Hepatocyte (in vitro differentiated cells): ENCODE measurements at regions not wholly inside any gene's neighbourhood (a gene's known extent, or its start where the extent isn't known, plus 50 kb on each side); places are given as distances from the start of the nearest gene placed in this dataset.

Experiments used
- DNase-seq: peaks from one replicate; pipeline ENCODE4 v3.0.0-alpha.2; 2016; ENCODE audit warnings: low spot score
- H2AFZ ChIP-seq: fragments of 200-600 bp; sonication (generic); 2 replicates; pipeline ENCODE4 v1.6.0; 2016; ENCODE audit warnings: antibody characterized with exemption, mild to moderate bottlenecking
- H3K27ac ChIP-seq: fragments of 200-600 bp; sonication (generic); 2 replicates; pipeline ENCODE4 v1.5.1; 2016; ENCODE audit warnings: mild to moderate bottlenecking
- H3K27me3 ChIP-seq: fragments of 200-600 bp; sonication (generic); 2 replicates; pipeline ENCODE4 v1.6.1; 2016
- H3K36me3 ChIP-seq: fragments of 200-600 bp; sonication (generic); replicated peaks from 2 replicates; pipeline ENCODE4 v1.5.1; 2016; ENCODE audit warnings: low read depth; ENCODE audit not compliant: insufficient read depth
- H3K4me1 ChIP-seq: fragments of 200-600 bp; sonication (generic); 2 replicates; pipeline ENCODE4 v1.5.1; 2016; ENCODE audit warnings: mild to moderate bottlenecking, moderate library complexity; ENCODE audit not compliant: insufficient read depth
- H3K4me2 ChIP-seq: fragments of 200-600 bp; sonication (generic); 2 replicates; pipeline ENCODE4 v1.6.0; 2016
- H3K4me3 ChIP-seq: fragments of 200-600 bp; sonication (generic); 2 replicates; pipeline ENCODE4 v1.5.1; 2016; ENCODE audit warnings: mild to moderate bottlenecking
- H3K79me2 ChIP-seq: fragments of 200-600 bp; sonication (generic); 2 replicates; pipeline ENCODE4 v1.6.0; 2017; ENCODE audit warnings: mild to moderate bottlenecking
- H3K9me2 ChIP-seq: fragments of 200-600 bp; sonication (generic); replicated peaks from 2 replicates; pipeline ENCODE4 v1.6.0; 2017; ENCODE audit warnings: mild to moderate bottlenecking; ENCODE audit not compliant: insufficient read depth
- H3K9me3 ChIP-seq: fragments of 200-600 bp; sonication (generic); 2 replicates; pipeline ENCODE4 v1.5.1; 2016; ENCODE audit warnings: low read depth, mild to moderate bottlenecking
- H4K20me1 ChIP-seq: fragments of 200-600 bp; sonication (generic); 2 replicates; pipeline ENCODE4 v1.6.0; 2016; ENCODE audit warnings: mild to moderate bottlenecking; ENCODE audit not compliant: insufficient read depth, poor library complexity, severe bottlenecking
- EZH2 ChIP-seq: fragments of 200-600 bp; sonication (generic); IDR thresholded peaks from 2 replicates; pipeline ENCODE4 v1.6.1; 2016; ENCODE audit warnings: antibody characterized with exemption, mild to moderate bottlenecking, borderline replicate concordance
- EZH2phosphoT487 ChIP-seq: fragments of 200-600 bp; sonication (generic); IDR thresholded peaks from one replicate; pipeline ENCODE4 v1.6.1; 2018; ENCODE audit warnings: antibody characterized with exemption, mild to moderate bottlenecking, low read depth, moderate library complexity; ENCODE audit not compliant: unreplicated experiment, severe bottlenecking
- WGBS: methylation state at CpG from one replicate; pipeline ENCODE4 v1.1.6; 2016; ENCODE audit warnings: low lambda C conversion rate; ENCODE audit errors: missing lambda C conversion rate; 5-methylcytosine and 5-hydroxymethylcytosine counted together
- TF ChIP-seq, protein P1 (sequence below): fragments of 200-600 bp; sonication (generic); IDR thresholded peaks from 2 replicates; pipeline ENCODE4 v1.5.1; 2016; ENCODE audit warnings: antibody characterized with exemption, mild to moderate bottlenecking; ENCODE audit not compliant: poor library complexity

DNA sequence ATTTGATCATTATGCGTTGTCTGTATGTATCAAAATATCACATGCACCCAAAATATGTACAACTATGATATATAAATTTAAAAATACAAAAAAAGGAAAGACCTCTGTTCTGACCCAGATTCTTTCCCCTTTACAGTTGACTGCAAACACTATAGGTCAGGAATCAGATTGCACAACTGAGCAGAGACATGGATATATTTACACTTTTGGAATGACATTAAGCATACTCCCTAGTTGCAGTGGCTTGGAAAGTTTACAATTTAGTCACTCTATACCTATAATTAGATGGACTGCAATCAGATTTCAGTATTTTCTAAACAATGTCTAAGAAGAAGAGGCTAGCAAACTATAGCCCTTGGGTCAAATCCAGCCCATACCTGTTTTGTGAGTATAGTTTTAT is 98.5 kb upstream of the INPP4B start:
- Histone ChIP-seq H3K36me3 (no peaks in the 10 kb centered on the region), H3K4me1 (no peaks in the 10 kb centered on the region), H3K27ac (no peak overlapping the region), H3K9me3 (no peaks in the 10 kb centered on the region), H2AFZ (no peak overlapping the region), H3K9me2 (no peaks in the 10 kb centered on the region), H3K27me3 (no peaks in the 10 kb centered on the region), H3K4me3 (no peak overlapping the region), H3K4me2 (no peak overlapping the region), H4K20me1 (no peaks in the 10 kb centered on the region), H3K79me2 (no peaks in the 10 kb centered on the region)
- DNase-seq, result no peak
- TF ChIP-seq EZH2phosphoT487, result no peak
- TF ChIP-seq, protein P1, sequence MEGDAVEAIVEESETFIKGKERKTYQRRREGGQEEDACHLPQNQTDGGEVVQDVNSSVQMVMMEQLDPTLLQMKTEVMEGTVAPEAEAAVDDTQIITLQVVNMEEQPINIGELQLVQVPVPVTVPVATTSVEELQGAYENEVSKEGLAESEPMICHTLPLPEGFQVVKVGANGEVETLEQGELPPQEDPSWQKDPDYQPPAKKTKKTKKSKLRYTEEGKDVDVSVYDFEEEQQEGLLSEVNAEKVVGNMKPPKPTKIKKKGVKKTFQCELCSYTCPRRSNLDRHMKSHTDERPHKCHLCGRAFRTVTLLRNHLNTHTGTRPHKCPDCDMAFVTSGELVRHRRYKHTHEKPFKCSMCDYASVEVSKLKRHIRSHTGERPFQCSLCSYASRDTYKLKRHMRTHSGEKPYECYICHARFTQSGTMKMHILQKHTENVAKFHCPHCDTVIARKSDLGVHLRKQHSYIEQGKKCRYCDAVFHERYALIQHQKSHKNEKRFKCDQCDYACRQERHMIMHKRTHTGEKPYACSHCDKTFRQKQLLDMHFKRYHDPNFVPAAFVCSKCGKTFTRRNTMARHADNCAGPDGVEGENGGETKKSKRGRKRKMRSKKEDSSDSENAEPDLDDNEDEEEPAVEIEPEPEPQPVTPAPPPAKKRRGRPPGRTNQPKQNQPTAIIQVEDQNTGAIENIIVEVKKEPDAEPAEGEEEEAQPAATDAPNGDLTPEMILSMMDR, result no peak
- TF ChIP-seq EZH2, result no peak
- 84% methylated on average over 1 of the region's 1 CpG for WGBS

DNA sequence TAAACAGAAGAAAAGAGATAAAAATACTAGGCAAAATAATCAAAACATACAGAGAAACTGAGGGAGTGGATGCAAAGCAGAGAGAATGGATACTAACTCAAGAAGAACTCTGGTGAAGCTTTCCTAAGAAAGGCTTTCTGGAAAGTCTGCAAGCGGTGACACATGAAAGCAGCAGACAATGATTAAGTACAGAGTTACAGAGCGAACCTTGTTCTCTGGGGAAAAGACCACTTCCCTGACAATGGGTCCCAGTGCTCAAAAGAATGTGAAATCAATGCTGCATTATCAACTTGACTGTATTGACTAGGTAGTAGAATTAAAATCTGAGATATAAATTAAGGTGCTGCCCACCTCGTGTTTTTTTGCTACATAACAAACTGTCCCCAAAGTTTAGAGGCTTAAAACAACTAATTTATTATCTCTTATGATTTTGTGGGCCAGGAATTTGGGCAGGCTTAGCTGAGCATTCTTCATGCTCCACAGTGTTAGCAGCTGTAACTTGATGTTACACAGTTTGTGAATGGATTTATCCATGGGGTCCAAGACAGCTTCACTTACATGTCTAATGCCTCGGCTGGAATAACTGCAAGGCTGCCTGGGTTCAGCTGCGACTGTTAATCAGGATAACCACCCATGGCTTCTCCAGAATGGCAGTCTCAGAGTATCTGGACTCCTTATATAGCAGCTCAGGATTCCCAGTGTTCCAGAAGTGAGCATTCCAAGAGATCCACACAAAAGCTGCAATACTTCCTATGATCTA is 106.9 kb upstream of the INPP4B start:
- no peak for DNase-seq
- Histone ChIP-seq H3K9me3 (no peaks in the 10 kb centered on the region), H3K36me3 (no peaks in the 10 kb centered on the region), H2AFZ (no peak overlapping the region), H4K20me1 (no peaks in the 10 kb centered on the region), H3K4me3 (no peak overlapping the region), H3K27me3 (no peaks in the 10 kb centered on the region), H3K9me2 (no peaks in the 10 kb centered on the region), H3K4me2 (no peak overlapping the region), H3K27ac (no peak overlapping the region), H3K4me1 (no peaks in the 10 kb centered on the region), H3K79me2 (no peaks in the 10 kb centered on the region)
- WGBS, result 58% methylated on average over 5 of the region's 5 CpGs
- TF ChIP-seq EZH2phosphoT487 (no peak), EZH2 (no peak)
- TF ChIP-seq, protein P1, result no peak

DNA sequence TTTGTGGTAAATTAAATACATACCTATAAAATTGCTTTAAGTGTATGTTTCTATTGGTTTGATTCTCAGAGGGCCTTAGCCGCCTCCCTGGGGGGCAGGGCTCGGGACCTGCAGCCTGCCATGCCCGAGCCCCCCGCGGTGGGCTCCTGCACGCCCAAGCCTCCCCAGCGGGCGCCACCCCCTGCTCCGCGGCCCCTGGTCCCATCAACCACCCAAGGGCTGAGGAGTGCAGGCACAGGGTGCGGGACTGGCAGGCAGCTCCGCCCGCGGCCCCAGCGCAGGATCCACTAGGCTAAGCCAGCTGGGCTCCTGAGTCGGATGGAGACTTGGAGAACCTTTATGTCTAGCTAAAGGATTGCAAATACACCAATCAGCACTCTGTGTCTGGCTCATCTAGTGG is 108.3 kb upstream of the INPP4B start:
- Histone ChIP-seq H3K27me3 (no peaks in the 10 kb centered on the region), H3K79me2 (no peaks in the 10 kb centered on the region), H2AFZ (no peak overlapping the region), H3K4me2 (no peak overlapping the region), H3K9me3 (no peaks in the 10 kb centered on the region), H3K36me3 (no peaks in the 10 kb centered on the region), H3K27ac (no peak overlapping the region), H3K9me2 (no peaks in the 10 kb centered on the region), H4K20me1 (no peaks in the 10 kb centered on the region), H3K4me1 (no peaks in the 10 kb centered on the region), H3K4me3 (no peak overlapping the region)
- TF ChIP-seq EZH2phosphoT487, result no peak
- TF ChIP-seq, protein P1, result no peak
- TF ChIP-seq EZH2, result no peak
- no peak for DNase-seq
- 98% methylated on average over 16 of the region's 16 CpGs for WGBS
